BLaER1 treated with 17β-estradiol and CSF1 and Interleukin-3, amounts not matched to agents 10 nM and 100 nM (cell line): ENCODE measurements at regions not wholly inside any gene's neighbourhood (a gene's known extent, or its start where the extent isn't known, plus 50 kb on each side); places are given as distances from the start of the nearest gene placed in this dataset.
A peak's percentile ranks its signal among the peaks of the same experiment; 100 is the strongest.

Source experiments
- H3K27ac ChIP-seq, 11 experiments: shearing (Covaris generic); formaldehyde crosslinking; 2 replicates each; pipeline ENCODE4 v1.8.1; 2022
- H3K27me3 ChIP-seq, 11 experiments: shearing (Covaris generic); formaldehyde crosslinking; 2 replicates each; pipeline ENCODE4 v1.8.1; 2022
- H3K36me3 ChIP-seq, 11 experiments: shearing (Covaris generic); formaldehyde crosslinking; 2 replicates each; pipeline ENCODE4 v1.8.1; 2022
- H3K4me1 ChIP-seq, 10 experiments: shearing (Covaris generic); formaldehyde crosslinking; 2 replicates each; pipeline ENCODE4 v1.8.1; 2022
- H3K4me2 ChIP-seq, 11 experiments: shearing (Covaris generic); formaldehyde crosslinking; 2 replicates each; pipeline ENCODE4 v1.8.1; 2022
- H3K4me3 ChIP-seq, 10 experiments: shearing (Covaris generic); formaldehyde crosslinking; 2 replicates each; pipeline ENCODE4 v1.8.1; 2022
- H3K9ac ChIP-seq, 11 experiments: shearing (Covaris generic); formaldehyde crosslinking; 2 replicates each; pipeline ENCODE4 v1.8.1; 2022
- H3K9me3 ChIP-seq, 11 experiments: shearing (Covaris generic); formaldehyde crosslinking; replicated peaks in 1 of 11; 2 replicates each; pipeline ENCODE4 v1.8.1; 2022
- H4K20me1 ChIP-seq, 11 experiments: shearing (Covaris generic); formaldehyde crosslinking; 2 replicates each; pipeline ENCODE4 v1.8.1; 2022
- Cebpa-rat ChIP-seq, 11 experiments: shearing (Covaris generic); IDR thresholded peaks; 2 replicates each; pipeline ENCODE4 v1.8.1; 2022

GRCh38 chr14:71286126-71286525, 378.9 kb downstream of the PCNX1 start:
- peaks cover 0 to 12% (median 3%) of the 10 kb centered on the region in 10 experiments; a peak in 10 of 20 replicates for H3K4me1 ChIP-seq
- no peak overlapping the region for H3K4me2 ChIP-seq
- H3K27ac ChIP-seq = no peak overlapping the region
- no peaks in the 10 kb centered on the region for H4K20me1 ChIP-seq
- H3K9ac ChIP-seq = no peak overlapping the region
- no peaks in the 10 kb centered on the region for H3K36me3 ChIP-seq
- no peaks in the 10 kb centered on the region for H3K27me3 ChIP-seq
- H3K4me3 ChIP-seq = no peak overlapping the region
- no peak for TF ChIP-seq Cebpa-rat (IDR thresholded peaks at IDR 0.05)
- peaks cover 11 to 22% (median 15%) of the 10 kb centered on the region in 11 experiments; a peak in 21 of 22 replicates for H3K9me3 ChIP-seq

GRCh38 chr14:71287567-71287966, 380.3 kb downstream of the PCNX1 start:
- no peak for TF ChIP-seq Cebpa-rat (IDR thresholded peaks at IDR 0.05)
- Histone ChIP-seq H3K27ac (no peak overlapping the region), H3K4me3 (no peak overlapping the region), H3K4me1 (peaks cover 0 to 19% (median 3%) of the 10 kb centered on the region in 10 experiments; a peak in 10 of 20 replicates), H3K9me3 (peaks cover 11 to 22% (median 15%) of the 10 kb centered on the region in 11 experiments; a peak in 21 of 22 replicates), H3K27me3 (no peaks in the 10 kb centered on the region), H3K4me2 (no peak overlapping the region), H3K36me3 (no peaks in the 10 kb centered on the region), H3K9ac (no peak overlapping the region), H4K20me1 (no peaks in the 10 kb centered on the region)

GRCh38 chr14:71289536-71289935, 382.3 kb downstream of the PCNX1 start:
- no peak overlapping the region for H3K4me3 ChIP-seq
- no peak overlapping the region for H3K9ac ChIP-seq
- no peaks in the 10 kb centered on the region for H3K27me3 ChIP-seq
- TF ChIP-seq Cebpa-rat (IDR thresholded peaks at IDR 0.05) = no peak
- no peak overlapping the region for H3K4me2 ChIP-seq
- peaks cover 10 to 20% (median 13%) of the 10 kb centered on the region in 11 experiments; a peak in 21 of 22 replicates for H3K9me3 ChIP-seq
- no peak overlapping the region for H3K27ac ChIP-seq
- H3K4me1 ChIP-seq = peaks cover 0 to 19% (median 3%) of the 10 kb centered on the region in 10 experiments; a peak in 10 of 20 replicates
- H3K36me3 ChIP-seq = no peaks in the 10 kb centered on the region
- H4K20me1 ChIP-seq = no peaks in the 10 kb centered on the region

GRCh38 chr14:71290301-71290700, 383.0 kb downstream of the PCNX1 start:
- peak overlapping the region in 2 of 11 experiments; percentile 50 to 61; a peak in 3 of 22 replicates for H3K27ac ChIP-seq
- no peaks in the 10 kb centered on the region for H3K36me3 ChIP-seq
- no peaks in the 10 kb centered on the region for H4K20me1 ChIP-seq
- H3K27me3 ChIP-seq = no peaks in the 10 kb centered on the region
- no peak for TF ChIP-seq Cebpa-rat (IDR thresholded peaks at IDR 0.05)
- no peak overlapping the region for H3K4me3 ChIP-seq
- peak overlapping the region in 4 of 11 experiments; percentile 44 to 81 (median 56); a peak in 8 of 22 replicates for H3K4me2 ChIP-seq
- H3K9me3 ChIP-seq = peaks cover 3 to 16% (median 6%) of the 10 kb centered on the region in 11 experiments; a peak in 21 of 22 replicates
- H3K9ac ChIP-seq = no peak overlapping the region
- H3K4me1 ChIP-seq = peaks cover 0 to 19% (median 3%) of the 10 kb centered on the region in 10 experiments; a peak in 10 of 20 replicates

GRCh38 chr14:71290960-71291466, 383.8 kb downstream of the PCNX1 start:
- TF ChIP-seq Cebpa-rat (IDR thresholded peaks at IDR 0.05) = no peak
- no peak overlapping the region for H3K4me3 ChIP-seq
- no peak overlapping the region for H3K9ac ChIP-seq
- H3K4me2 ChIP-seq = peak overlapping the region in 6 of 11 experiments; percentile 8 to 81 (median 50); a peak in 8 of 22 replicates
- H3K27ac ChIP-seq = peak overlapping the region in 6 of 11 experiments; percentile 17 to 61 (median 55); a peak in 10 of 22 replicates
- H4K20me1 ChIP-seq = no peaks in the 10 kb centered on the region
- H3K27me3 ChIP-seq = no peaks in the 10 kb centered on the region
- H3K4me1 ChIP-seq = peaks cover 0 to 19% (median 3%) of the 10 kb centered on the region in 10 experiments; a peak in 10 of 20 replicates
- peaks cover 0 to 9% (median under 1%) of the 10 kb centered on the region in 11 experiments; a peak in 5 of 22 replicates for H3K9me3 ChIP-seq
- no peaks in the 10 kb centered on the region for H3K36me3 ChIP-seq

GRCh38 chr14:71296184-71296583, 388.9 kb downstream of the PCNX1 start:
- Histone ChIP-seq H3K4me1 (peaks cover under 1 to 17% (median 15%) of the 10 kb centered on the region in 10 experiments; a peak in 19 of 20 replicates), H3K9me3 (peaks cover 0 to 6% (median 0%) of the 10 kb centered on the region in 11 experiments; a peak in 3 of 22 replicates), H4K20me1 (no peaks in the 10 kb centered on the region), H3K36me3 (no peaks in the 10 kb centered on the region), H3K27ac (no peak overlapping the region), H3K4me3 (no peak overlapping the region), H3K4me2 (no peak overlapping the region), H3K27me3 (no peaks in the 10 kb centered on the region), H3K9ac (no peak overlapping the region)
- no peak for TF ChIP-seq Cebpa-rat (IDR thresholded peaks at IDR 0.05)

GRCh38 chr14:71300566-71301330, 393.5 kb downstream of the PCNX1 start:
- Histone ChIP-seq H3K27me3 (no peaks in the 10 kb centered on the region), H3K4me3 (no peak overlapping the region), H3K27ac (no peak overlapping the region), H4K20me1 (no peaks in the 10 kb centered on the region), H3K9ac (no peak overlapping the region), H3K9me3 (peaks cover 15 to 46% (median 29%) of the 10 kb centered on the region in 11 experiments), H3K4me1 (peaks cover 0 to 22% (median 19%) of the 10 kb centered on the region in 10 experiments; a peak in 14 of 20 replicates), H3K36me3 (peaks cover 0 to 10% (median 0%) of the 10 kb centered on the region in 11 experiments; a peak in 2 of 22 replicates), H3K4me2 (peak overlapping the region in 9 of 11 experiments; percentile 10 to 58 (median 44); a peak in 15 of 22 replicates)
- TF ChIP-seq Cebpa-rat (IDR thresholded peaks at IDR 0.05) = no peak

- Histone ChIP-seq H3K36me3 (peaks cover 0 to 10% (median 0%) of the 10 kb centered on the region in 11 experiments; a peak in 2 of 22 replicates), H3K27me3 (no peaks in the 10 kb centered on the region), H3K4me3 (no peak overlapping the region), H3K4me2 (peak overlapping the region in 5 of 11 experiments; percentile 40 to 58 (median 45); a peak in 6 of 22 replicates), H3K27ac (no peak overlapping the region), H3K9me3 (peaks cover 18 to 54% (median 31%) of the 10 kb centered on the region in 11 experiments), H4K20me1 (no peaks in the 10 kb centered on the region), H3K9ac (no peak overlapping the region), H3K4me1 (peaks cover 0 to 22% (median 19%) of the 10 kb centered on the region in 10 experiments; a peak in 14 of 20 replicates)
- no peak for TF ChIP-seq Cebpa-rat (IDR thresholded peaks at IDR 0.05)
Measured at GRCh38 chr14:71301611-71302010, 394.4 kb downstream of the PCNX1 start.

GRCh38 chr14:71304690-71305089, 397.4 kb downstream of the PCNX1 start:
- no peak overlapping the region for H3K4me2 ChIP-seq
- TF ChIP-seq Cebpa-rat (IDR thresholded peaks at IDR 0.05) = no peak
- H3K27me3 ChIP-seq = no peaks in the 10 kb centered on the region
- H3K9me3 ChIP-seq = peaks cover 18 to 63% (median 31%) of the 10 kb centered on the region in 11 experiments
- H3K4me3 ChIP-seq = no peak overlapping the region
- no peak overlapping the region for H3K9ac ChIP-seq
- no peak overlapping the region for H3K27ac ChIP-seq
- H3K36me3 ChIP-seq = peaks cover 0 to 10% (median 0%) of the 10 kb centered on the region in 11 experiments; a peak in 2 of 22 replicates
- peaks cover 0 to 21% (median 18%) of the 10 kb centered on the region in 10 experiments; a peak in 14 of 20 replicates for H3K4me1 ChIP-seq
- H4K20me1 ChIP-seq = no peaks in the 10 kb centered on the region
